D721Med (cell line): ENCODE measurements at regions not wholly inside any gene's neighbourhood (a gene's known extent, or its start where the extent isn't known, plus 50 kb on each side); places are given as distances from the start of the nearest gene placed in this dataset.

ENCODE experiments used
- DNase-seq: peaks from one replicate; pipeline ENCODE4 v3.0.0; 2011; ENCODE audit warnings: low spot score; ENCODE audit not compliant: insufficient read length
- FAIRE-seq: peaks from 2 replicates; lab custom pipeline; 2011; peaks lifted over from hg19 to GRCh38; lab: Jason Lieb, UNC
- TF ChIP-seq, protein P1 (sequence below): IDR thresholded peaks from 2 replicates; pipeline ENCODE4 v1.5.1; 2012; ENCODE audit warnings: mild to moderate bottlenecking, control low read depth; ENCODE audit not compliant: insufficient read depth; ENCODE audit errors: missing control alignments

DNA sequence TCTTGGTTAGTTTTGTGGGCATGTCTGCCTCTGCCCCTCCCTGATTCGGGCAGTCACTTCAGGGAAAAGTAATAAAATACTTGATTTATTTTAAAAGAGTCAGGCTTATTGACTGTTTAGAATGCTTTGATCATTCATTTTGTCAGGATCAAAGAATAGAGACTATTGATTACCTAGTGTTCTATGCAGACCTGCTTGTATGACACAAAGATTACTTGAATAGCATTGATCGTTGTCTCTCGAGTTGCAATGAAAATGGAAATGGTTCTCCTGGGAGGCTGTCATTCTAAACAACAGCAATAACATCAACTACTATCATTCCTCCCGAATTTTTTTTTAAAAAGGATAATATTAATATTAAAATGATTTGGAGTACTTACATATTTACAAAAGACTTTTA is 133.2 kb upstream of the DMAC1 start:
- no peak for DNase-seq
- FAIRE-seq = no peak
- TF ChIP-seq, protein P1, sequence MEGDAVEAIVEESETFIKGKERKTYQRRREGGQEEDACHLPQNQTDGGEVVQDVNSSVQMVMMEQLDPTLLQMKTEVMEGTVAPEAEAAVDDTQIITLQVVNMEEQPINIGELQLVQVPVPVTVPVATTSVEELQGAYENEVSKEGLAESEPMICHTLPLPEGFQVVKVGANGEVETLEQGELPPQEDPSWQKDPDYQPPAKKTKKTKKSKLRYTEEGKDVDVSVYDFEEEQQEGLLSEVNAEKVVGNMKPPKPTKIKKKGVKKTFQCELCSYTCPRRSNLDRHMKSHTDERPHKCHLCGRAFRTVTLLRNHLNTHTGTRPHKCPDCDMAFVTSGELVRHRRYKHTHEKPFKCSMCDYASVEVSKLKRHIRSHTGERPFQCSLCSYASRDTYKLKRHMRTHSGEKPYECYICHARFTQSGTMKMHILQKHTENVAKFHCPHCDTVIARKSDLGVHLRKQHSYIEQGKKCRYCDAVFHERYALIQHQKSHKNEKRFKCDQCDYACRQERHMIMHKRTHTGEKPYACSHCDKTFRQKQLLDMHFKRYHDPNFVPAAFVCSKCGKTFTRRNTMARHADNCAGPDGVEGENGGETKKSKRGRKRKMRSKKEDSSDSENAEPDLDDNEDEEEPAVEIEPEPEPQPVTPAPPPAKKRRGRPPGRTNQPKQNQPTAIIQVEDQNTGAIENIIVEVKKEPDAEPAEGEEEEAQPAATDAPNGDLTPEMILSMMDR = no peak

DNA sequence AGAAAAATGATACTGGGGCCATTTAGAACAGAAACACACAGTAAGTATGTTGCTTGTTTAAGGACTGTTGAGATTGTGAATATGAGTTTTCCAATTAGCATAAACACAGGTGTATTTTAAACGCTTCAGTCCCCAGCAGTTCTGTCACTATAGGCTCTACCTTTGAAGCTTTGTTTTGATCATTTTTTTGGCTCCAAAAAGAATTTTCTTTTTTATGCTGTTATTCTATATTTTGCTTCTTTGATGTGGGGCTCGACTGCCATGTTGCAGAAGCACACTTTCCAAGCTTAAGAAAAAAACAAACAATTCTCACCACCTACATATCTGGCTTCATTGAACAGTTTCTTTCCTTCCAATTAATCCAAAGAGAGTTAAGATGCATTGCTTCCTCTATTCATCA is 131.0 kb upstream of the DMAC1 start:
- FAIRE-seq (no peak), DNase-seq (no peak)
- TF ChIP-seq, protein P1 = no peak

DNA sequence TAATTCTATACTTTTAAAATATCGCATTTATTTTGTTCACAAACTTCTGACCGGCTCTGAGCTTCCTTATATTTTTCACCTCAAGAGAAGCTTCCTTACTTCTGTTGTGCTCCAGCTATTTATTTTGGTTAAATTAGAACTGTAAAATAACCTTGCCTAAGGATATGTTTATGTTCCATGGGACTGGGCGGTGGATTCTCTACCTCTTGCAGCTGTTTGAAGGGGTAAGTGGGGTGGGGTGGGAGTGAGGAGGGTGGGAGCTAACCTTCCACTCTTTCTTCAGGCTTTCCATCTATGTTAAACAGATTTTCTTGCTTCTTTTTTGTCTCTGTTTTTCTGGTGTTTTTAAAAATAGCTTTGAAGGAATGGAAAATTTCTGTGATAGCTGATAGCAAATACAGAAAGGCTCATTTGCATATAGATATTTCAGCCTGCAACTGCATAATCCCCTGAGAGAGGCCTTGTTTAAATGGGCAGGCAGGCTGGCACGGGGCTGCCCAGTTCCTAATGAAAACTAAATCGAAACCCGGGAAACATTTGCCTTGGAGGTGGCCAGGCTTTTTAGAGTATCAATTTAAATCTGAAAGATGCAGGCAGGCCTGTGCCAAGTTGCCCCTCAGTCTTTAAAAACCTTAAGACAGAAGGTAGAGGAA is 122.1 kb upstream of the DMAC1 start:
- TF ChIP-seq, protein P1 = no peak
- no peak for FAIRE-seq
- no peak for DNase-seq

DNA sequence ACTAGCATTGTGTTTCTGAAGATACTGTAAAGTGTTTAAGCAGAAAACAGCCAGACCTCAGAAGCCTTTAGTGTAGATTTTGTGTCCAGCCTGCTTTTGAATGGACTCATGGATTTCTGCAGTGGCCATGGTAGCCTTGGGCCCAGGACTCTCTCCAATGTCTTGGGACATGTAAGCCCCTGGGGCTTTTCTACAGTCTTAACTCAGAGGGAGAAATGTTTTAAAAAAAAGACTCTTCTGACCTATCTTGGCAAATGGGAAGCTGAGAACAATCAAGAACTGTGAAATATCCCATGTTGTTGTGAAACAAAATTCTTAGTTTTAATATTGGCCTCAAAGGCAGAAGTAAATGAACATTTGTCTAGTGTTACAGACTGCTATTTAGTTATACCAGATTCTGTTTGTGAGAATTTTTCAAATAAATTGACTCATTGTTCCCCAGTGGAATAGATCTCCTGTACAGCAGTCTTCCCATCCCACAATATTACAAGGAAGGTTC is 112.5 kb upstream of the DMAC1 start:
- FAIRE-seq (no peak), DNase-seq (no peak)
- TF ChIP-seq, protein P1 = no peak

DNA sequence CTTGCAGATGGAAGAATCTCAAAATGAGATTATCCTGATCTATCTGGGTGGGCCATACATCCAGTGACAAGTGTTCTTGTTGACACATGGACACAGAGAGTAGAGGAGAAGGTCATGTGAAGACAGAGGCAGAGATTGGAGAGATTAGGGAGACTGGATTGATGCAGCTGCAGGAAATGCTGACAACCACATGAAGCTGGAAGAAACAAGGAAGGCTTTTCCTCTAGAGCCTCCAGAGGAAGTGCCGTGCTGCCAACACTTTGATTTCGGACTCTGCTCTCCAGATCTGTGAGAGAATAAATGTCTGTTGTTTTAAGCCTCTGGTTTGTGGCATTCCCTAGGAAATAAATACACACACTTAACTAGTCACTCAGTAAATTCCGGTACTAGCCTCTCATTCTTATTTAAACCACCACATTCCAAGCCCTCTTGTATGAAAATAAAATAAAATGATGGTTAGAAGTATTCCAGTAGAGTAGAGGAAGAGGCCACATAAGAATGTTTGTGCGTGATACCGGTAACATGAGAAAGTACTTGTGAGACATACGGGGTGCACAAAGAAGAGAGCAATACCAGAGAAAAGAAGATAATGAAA is 110.9 kb upstream of the DMAC1 start:
- FAIRE-seq = no peak
- no peak for DNase-seq
- TF ChIP-seq, protein P1 = no peak

DNA sequence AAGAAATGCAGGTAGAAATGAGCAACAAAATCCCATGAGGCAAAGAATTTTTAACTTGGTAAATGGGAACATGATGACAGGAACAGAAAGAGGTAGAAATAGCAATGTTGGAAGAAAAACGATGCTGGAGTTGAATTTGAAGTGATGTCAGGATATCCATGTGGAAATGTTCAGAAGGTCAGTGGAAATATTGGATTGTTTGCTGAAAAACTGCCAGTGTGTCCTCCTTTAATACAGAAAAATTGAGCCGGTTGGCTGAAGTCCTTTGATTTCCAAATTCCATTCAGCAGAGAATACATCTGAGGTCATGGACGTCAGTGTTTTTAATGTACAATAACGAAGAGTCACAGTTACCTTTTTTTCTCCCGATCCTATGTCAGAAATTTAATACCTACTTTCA is 110.0 kb upstream of the DMAC1 start:
- DNase-seq (no peak), FAIRE-seq (no peak)
- TF ChIP-seq, protein P1 = no peak

DNA sequence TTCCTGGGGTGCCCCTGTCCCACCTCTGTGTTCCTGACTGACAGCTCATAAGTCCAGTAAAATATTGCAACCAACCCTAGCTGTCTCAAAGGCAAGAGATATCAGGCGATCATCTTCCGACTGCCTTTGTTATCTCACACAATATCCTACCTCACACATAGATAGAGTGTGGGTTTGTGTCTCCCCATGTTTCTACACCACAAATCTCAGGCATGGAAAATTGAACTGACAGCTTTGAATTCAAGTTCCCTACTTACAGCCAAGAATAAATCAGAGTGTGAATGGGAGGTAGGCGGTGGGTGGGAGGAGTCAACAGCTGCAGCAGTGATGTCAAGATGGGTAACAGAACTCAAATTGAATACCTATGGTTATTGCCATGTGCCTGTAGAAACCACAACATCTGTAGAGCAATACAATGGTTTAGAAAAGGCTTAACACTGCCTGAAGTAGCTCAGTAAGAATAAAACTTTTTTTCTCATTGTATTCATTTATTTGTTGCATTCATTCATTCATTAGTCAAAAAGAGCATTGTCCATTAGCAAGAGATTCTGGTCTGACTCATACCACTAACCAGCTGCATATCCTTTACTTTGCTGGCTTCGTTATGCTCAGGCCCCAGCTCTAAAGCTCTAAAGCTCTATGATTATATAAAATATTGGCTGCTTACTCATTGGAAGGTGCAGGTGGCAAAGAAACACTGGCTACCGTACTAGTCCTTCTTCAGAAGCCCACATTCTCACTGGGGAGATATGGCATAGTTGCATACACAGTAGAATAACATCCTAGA is 108.2 kb upstream of the DMAC1 start:
- TF ChIP-seq, protein P1 = no peak
- FAIRE-seq = no peak
- no peak for DNase-seq
